ENCODE measurements at regions not wholly inside any gene's neighbourhood (a gene's known extent, or its start where the extent isn't known, plus 50 kb on each side); places are given as distances from the start of the nearest gene placed in this dataset.

- no peak overlapping the region for H3K27ac ChIP-seq
- H3K27me3 ChIP-seq, result no peaks in the 10 kb centered on the region
- H3K9me3 ChIP-seq (ENCODE audit: low read depth), result no peaks in the 10 kb centered on the region
- WGBS (ENCODE audit: low lambda C conversion rate, missing lambda C conversion rate), result 52% methylated on average over 5 of the region's 5 CpGs
- no peak overlapping the region for H3K4me3 ChIP-seq
- H3K4me2 ChIP-seq, result no peak overlapping the region
- no peaks in the 10 kb centered on the region for H4K20me1 ChIP-seq (ENCODE audit: insufficient read depth, poor library complexity, severe bottlenecking)
- no peak overlapping the region for H2AFZ ChIP-seq
- no peaks in the 10 kb centered on the region for H3K36me3 ChIP-seq (replicated peaks; ENCODE audit: insufficient read depth, low read depth)
- no peak for DNase-seq (ENCODE audit: low spot score)
- no peaks in the 10 kb centered on the region for H3K79me2 ChIP-seq
- no peaks in the 10 kb centered on the region for H3K4me1 ChIP-seq (ENCODE audit: insufficient read depth)
- TF ChIP-seq EZH2 (IDR thresholded peaks at IDR 0.05; ENCODE audit: borderline replicate concordance) (no peak), EZH2phosphoT487 (IDR thresholded peaks at IDR 0.05; ENCODE audit: low read depth, severe bottlenecking, unreplicated experiment) (no peak)
- TF ChIP-seq, protein P1, sequence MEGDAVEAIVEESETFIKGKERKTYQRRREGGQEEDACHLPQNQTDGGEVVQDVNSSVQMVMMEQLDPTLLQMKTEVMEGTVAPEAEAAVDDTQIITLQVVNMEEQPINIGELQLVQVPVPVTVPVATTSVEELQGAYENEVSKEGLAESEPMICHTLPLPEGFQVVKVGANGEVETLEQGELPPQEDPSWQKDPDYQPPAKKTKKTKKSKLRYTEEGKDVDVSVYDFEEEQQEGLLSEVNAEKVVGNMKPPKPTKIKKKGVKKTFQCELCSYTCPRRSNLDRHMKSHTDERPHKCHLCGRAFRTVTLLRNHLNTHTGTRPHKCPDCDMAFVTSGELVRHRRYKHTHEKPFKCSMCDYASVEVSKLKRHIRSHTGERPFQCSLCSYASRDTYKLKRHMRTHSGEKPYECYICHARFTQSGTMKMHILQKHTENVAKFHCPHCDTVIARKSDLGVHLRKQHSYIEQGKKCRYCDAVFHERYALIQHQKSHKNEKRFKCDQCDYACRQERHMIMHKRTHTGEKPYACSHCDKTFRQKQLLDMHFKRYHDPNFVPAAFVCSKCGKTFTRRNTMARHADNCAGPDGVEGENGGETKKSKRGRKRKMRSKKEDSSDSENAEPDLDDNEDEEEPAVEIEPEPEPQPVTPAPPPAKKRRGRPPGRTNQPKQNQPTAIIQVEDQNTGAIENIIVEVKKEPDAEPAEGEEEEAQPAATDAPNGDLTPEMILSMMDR (IDR thresholded peaks at IDR 0.05; ENCODE audit: poor library complexity), result no peak
- no peaks in the 10 kb centered on the region for H3K9me2 ChIP-seq (replicated peaks; ENCODE audit: insufficient read depth)
Observed at GRCh38 chr5:160485364-160485969, 63.8 kb downstream of the PTTG1 start.

DNA sequence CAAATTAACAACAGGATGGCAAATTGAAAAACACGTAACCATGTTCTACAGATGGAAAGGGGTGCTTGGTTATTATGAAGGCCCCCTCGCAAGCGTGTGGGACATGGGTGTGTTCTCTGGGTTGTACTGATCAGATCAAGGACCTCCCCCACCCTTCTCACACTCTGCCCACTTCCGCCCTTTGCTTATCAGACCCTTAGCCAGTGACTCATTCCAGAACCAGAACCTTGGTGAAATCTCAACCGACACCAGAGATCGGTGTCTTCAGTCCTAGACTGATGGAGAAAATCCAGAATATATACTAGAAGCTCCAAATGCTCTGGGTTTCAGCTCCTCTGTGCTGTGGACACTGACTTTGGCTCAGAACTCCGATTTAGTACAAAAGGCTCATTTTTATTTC is 64.9 kb downstream of the PTTG1 start:
- DNase-seq (ENCODE audit: low spot score), result no peak
- 86% methylated on average over 7 of the region's 7 CpGs for WGBS (ENCODE audit: low lambda C conversion rate, missing lambda C conversion rate)
- Histone ChIP-seq H4K20me1 (ENCODE audit: insufficient read depth, poor library complexity, severe bottlenecking) (no peaks in the 10 kb centered on the region), H3K27ac (no peak overlapping the region), H3K79me2 (no peaks in the 10 kb centered on the region), H3K9me3 (ENCODE audit: low read depth) (no peaks in the 10 kb centered on the region), H2AFZ (no peak overlapping the region), H3K4me2 (no peak overlapping the region), H3K4me1 (ENCODE audit: insufficient read depth) (no peaks in the 10 kb centered on the region), H3K4me3 (no peak overlapping the region), H3K36me3 (replicated peaks; ENCODE audit: insufficient read depth, low read depth) (no peaks in the 10 kb centered on the region), H3K9me2 (replicated peaks; ENCODE audit: insufficient read depth) (no peaks in the 10 kb centered on the region), H3K27me3 (no peaks in the 10 kb centered on the region)
- TF ChIP-seq EZH2phosphoT487 (IDR thresholded peaks at IDR 0.05; ENCODE audit: low read depth, severe bottlenecking, unreplicated experiment), result no peak
- no peak for TF ChIP-seq EZH2 (IDR thresholded peaks at IDR 0.05; ENCODE audit: borderline replicate concordance)

DNA sequence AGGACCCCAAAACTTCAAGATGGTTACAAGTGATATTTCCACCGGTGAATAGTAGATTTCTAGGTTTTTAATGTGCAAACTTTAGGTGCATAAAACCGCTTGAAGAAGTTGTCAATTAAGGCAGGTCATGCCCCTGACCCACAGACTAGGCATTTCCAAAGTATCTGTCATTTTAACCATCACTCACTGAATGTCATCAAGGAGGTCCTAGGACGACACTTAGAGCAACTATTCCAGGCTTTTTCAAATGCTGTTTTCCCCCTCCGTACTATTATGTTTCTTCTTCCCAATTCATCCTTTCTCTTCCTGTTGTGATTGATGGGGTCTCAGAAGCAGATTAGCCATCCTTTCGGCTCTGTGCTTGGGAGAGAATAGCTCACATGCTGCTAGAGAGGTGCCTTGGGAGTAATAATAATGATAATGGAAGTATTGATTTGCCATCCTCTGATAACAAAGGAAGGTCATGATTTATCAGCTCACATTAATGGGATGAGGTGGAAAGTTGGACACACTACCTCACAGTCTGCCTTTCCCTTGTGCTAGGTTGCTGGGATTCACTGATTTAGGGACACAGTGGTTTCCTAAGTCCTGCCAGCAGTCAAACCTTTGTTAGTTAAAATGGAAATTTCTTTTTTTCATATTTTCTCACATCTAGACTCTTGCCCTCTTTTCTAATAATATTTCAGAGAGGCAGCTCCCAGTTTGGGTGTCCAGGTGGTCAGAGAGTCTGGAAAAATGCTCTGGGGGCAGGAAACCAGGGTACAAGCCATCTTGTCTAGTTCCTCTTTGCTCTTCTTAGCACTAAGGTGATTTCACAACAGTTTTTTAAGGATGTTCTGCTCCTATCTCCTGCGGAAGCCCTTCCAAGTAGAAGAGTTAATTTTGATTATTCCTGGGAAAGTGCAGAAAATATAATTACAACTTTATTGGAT is 67.0 kb downstream of the PTTG1 start:
- TF ChIP-seq, protein P1 (IDR thresholded peaks at IDR 0.05; ENCODE audit: poor library complexity), result no peak
- TF ChIP-seq EZH2 (IDR thresholded peaks at IDR 0.05; ENCODE audit: borderline replicate concordance), result no peak
- no peak for TF ChIP-seq EZH2phosphoT487 (IDR thresholded peaks at IDR 0.05; ENCODE audit: low read depth, severe bottlenecking, unreplicated experiment)

DNA sequence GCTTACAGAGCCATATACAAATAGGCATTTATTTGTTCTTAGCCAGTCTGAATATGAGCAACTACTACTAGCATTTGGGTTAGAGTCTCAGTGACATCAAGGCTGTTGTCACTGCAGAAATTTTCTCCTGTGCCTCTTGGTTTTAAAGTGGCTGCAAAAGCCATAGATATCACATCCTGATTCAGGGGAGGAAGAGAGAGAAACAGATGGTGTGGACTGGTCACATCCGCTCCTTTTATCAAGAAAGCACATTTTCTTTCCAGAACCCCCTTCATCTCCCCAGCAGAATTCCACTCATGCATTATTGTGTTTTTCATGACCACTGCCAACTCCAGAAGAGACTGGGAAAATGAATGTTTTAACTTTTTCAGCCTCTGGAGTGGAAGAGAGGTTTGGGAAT is 69.8 kb downstream of the PTTG1 start:
- H3K27ac ChIP-seq, result no peak overlapping the region

More for the DNA sequence above, 67.0 kb downstream of the PTTG1 start:
- no peaks in the 10 kb centered on the region for H3K27me3 ChIP-seq
- no peak overlapping the region for H3K4me3 ChIP-seq
- H3K9me3 ChIP-seq (ENCODE audit: low read depth), result no peaks in the 10 kb centered on the region
- no peaks in the 10 kb centered on the region for H4K20me1 ChIP-seq (ENCODE audit: insufficient read depth, poor library complexity, severe bottlenecking)
- DNase-seq (ENCODE audit: low spot score), result no peak
- H3K4me2 ChIP-seq, result no peak overlapping the region
- no peaks in the 10 kb centered on the region for H3K4me1 ChIP-seq (ENCODE audit: insufficient read depth)
- H3K9me2 ChIP-seq (replicated peaks; ENCODE audit: insufficient read depth), result no peaks in the 10 kb centered on the region
- no peak overlapping the region for H2AFZ ChIP-seq
- no peak overlapping the region for H3K27ac ChIP-seq
- WGBS (ENCODE audit: low lambda C conversion rate, missing lambda C conversion rate), result 90% methylated on average over 6 of the region's 6 CpGs
- H3K36me3 ChIP-seq (replicated peaks; ENCODE audit: insufficient read depth, low read depth), result no peaks in the 10 kb centered on the region
- no peaks in the 10 kb centered on the region for H3K79me2 ChIP-seq

More for the DNA sequence above, 69.8 kb downstream of the PTTG1 start:
- no peak overlapping the region for H3K4me3 ChIP-seq
- no peaks in the 10 kb centered on the region for H3K27me3 ChIP-seq
- WGBS (ENCODE audit: low lambda C conversion rate, missing lambda C conversion rate), result 100% methylated on average over 1 of the region's 1 CpG
- no peaks in the 10 kb centered on the region for H3K9me3 ChIP-seq (ENCODE audit: low read depth)
- H3K4me1 ChIP-seq (ENCODE audit: insufficient read depth), result no peaks in the 10 kb centered on the region
- TF ChIP-seq EZH2phosphoT487 (IDR thresholded peaks at IDR 0.05; ENCODE audit: low read depth, severe bottlenecking, unreplicated experiment), result no peak
- TF ChIP-seq EZH2 (IDR thresholded peaks at IDR 0.05; ENCODE audit: borderline replicate concordance), result no peak
- TF ChIP-seq, protein P1 (IDR thresholded peaks at IDR 0.05; ENCODE audit: poor library complexity), result no peak
- H3K36me3 ChIP-seq (replicated peaks; ENCODE audit: insufficient read depth, low read depth), result no peaks in the 10 kb centered on the region
- DNase-seq (ENCODE audit: low spot score), result no peak
- no peaks in the 10 kb centered on the region for H4K20me1 ChIP-seq (ENCODE audit: insufficient read depth, poor library complexity, severe bottlenecking)
- no peak overlapping the region for H2AFZ ChIP-seq
- H3K9me2 ChIP-seq (replicated peaks; ENCODE audit: insufficient read depth), result no peaks in the 10 kb centered on the region
- no peak overlapping the region for H3K4me2 ChIP-seq
- no peaks in the 10 kb centered on the region for H3K79me2 ChIP-seq
